ENCODE measurements at regions not wholly inside any gene's neighbourhood (a gene's known extent, or its start where the extent isn't known, plus 50 kb on each side); places are given as distances from the start of the nearest gene placed in this dataset.

DNA sequence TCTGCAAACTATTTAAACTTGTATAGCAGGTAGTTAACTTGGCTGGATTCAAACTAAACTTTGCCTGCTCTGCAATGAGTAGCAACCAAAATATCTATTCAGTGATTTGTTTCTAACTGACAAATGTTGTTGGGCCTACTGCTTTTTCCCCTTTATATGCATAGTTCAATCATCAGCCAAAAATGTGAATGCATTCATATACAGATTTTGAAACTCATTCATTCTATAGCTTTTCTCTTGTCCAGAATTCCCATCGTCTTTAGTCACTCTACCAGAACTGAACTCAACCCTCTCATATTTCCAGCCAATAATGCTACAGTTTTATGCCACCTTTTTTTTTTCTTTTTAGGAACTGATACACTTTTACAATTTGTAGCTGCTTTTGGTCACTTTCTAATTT is 599.8 kb downstream of the RPL10L start:
- DNase-seq (ENCODE audit: low read depth) = no peak
- ChIA-PET CTCF (no interaction called here), POLR2A (no interaction called here)

GRCh38 chr14:46048127-46048526 is 603.5 kb downstream of the RPL10L start:
- TF ChIP-seq CTCF (IDR thresholded peaks at IDR 0.05; ENCODE audit: insufficient read depth, low read depth, low read length) = peak; percentile 63
- DNase-seq (ENCODE audit: low read depth) = peak; percentile 21
- no peaks in the 10 kb centered on the region for H3K27me3 ChIP-seq (ENCODE audit: control insufficient read depth, insufficient read depth, low read length)
- no peak overlapping the region for H3K4me3 ChIP-seq (ENCODE audit: low read depth, low read length)
- ChIA-PET POLR2A (no interaction called here), CTCF (interaction anchor here (1.0 kb wide), 1 partner anchor 15 kb away, joined by 3 read pairs; no protein-coding TSS in a partner anchor)
- no peaks in the 10 kb centered on the region for H3K36me3 ChIP-seq (ENCODE audit: control insufficient read depth, insufficient read depth, low read length)

More for the DNA sequence above, 599.8 kb downstream of the RPL10L start:
- H3K27me3 ChIP-seq (ENCODE audit: control insufficient read depth, insufficient read depth, low read length) = no peaks in the 10 kb centered on the region
- H3K36me3 ChIP-seq (ENCODE audit: control insufficient read depth, insufficient read depth, low read length) = no peaks in the 10 kb centered on the region
- no peak for TF ChIP-seq CTCF (IDR thresholded peaks at IDR 0.05; ENCODE audit: insufficient read depth, low read depth, low read length)
- H3K4me3 ChIP-seq (ENCODE audit: low read depth, low read length) = no peak overlapping the region

DNA sequence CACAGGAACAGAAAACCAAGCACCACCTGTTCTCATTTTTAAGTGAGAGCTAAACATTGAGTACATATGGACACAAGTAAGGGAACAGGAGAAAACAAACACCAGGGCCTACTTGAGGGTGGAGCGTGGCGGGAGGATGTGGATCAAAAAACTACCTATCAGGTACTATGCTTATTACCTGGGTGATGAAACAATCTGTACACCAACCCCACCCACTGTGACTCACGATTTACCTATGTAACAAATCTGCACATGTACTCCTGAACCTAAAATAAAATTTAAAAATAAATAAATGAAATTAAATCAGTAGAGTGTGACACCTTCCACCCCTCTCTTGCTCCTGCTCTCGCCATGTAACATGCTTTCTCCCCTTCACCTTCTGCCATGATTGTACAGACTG is 615.5 kb downstream of the RPL10L start:
- no peak for DNase-seq (ENCODE audit: low read depth)
- ChIA-PET CTCF (no interaction called here), POLR2A (no interaction called here)
- Histone ChIP-seq H3K4me3 (ENCODE audit: low read depth, low read length) (no peak overlapping the region), H3K27me3 (ENCODE audit: control insufficient read depth, insufficient read depth, low read length) (no peaks in the 10 kb centered on the region), H3K36me3 (ENCODE audit: control insufficient read depth, insufficient read depth, low read length) (no peaks in the 10 kb centered on the region)
- no peak for TF ChIP-seq CTCF (IDR thresholded peaks at IDR 0.05; ENCODE audit: insufficient read depth, low read depth, low read length)

- POLR2A ChIA-PET = no interaction called here
- H3K27me3 ChIP-seq (ENCODE audit: control insufficient read depth, insufficient read depth, low read length) = no peaks in the 10 kb centered on the region
- DNase-seq (ENCODE audit: low read depth) = no peak
- CTCF ChIA-PET = no interaction called here
- no peak overlapping the region for H3K4me3 ChIP-seq (ENCODE audit: low read depth, low read length)
- no peak for TF ChIP-seq CTCF (IDR thresholded peaks at IDR 0.05; ENCODE audit: insufficient read depth, low read depth, low read length)
- no peaks in the 10 kb centered on the region for H3K36me3 ChIP-seq (ENCODE audit: control insufficient read depth, insufficient read depth, low read length)
Observed at GRCh38 chr14:46034305-46034704, 617.3 kb downstream of the RPL10L start.

GRCh38 chr14:46018846-46019420 is 632.6 kb downstream of the RPL10L start:
- DNase-seq (ENCODE audit: low read depth) = no peak
- no peaks in the 10 kb centered on the region for H3K27me3 ChIP-seq (ENCODE audit: control insufficient read depth, insufficient read depth, low read length)

More at GRCh38 chr14:46018846-46019420, 632.6 kb downstream of the RPL10L start:
- Histone ChIP-seq H3K36me3 (ENCODE audit: control insufficient read depth, insufficient read depth, low read length) (no peaks in the 10 kb centered on the region), H3K4me3 (ENCODE audit: low read depth, low read length) (no peak overlapping the region)
- ChIA-PET POLR2A (no interaction called here), CTCF (no interaction called here)
- no peak for TF ChIP-seq CTCF (IDR thresholded peaks at IDR 0.05; ENCODE audit: insufficient read depth, low read depth, low read length)

Measured in BJ (cell line).